SIG-M5 treated with dmso at 0.1 percent for 504 hours (cell line): ENCODE measurements at regions not wholly inside any gene's neighbourhood (a gene's known extent, or its start where the extent isn't known, plus 50 kb on each side); places are given as distances from the start of the nearest gene placed in this dataset.

Source experiments
- DNase-seq: peaks from one replicate; lab custom pipeline; 2025; ENCODE audit not compliant: unreplicated experiment; lab: John Stamatoyannopoulos, UW

DNA sequence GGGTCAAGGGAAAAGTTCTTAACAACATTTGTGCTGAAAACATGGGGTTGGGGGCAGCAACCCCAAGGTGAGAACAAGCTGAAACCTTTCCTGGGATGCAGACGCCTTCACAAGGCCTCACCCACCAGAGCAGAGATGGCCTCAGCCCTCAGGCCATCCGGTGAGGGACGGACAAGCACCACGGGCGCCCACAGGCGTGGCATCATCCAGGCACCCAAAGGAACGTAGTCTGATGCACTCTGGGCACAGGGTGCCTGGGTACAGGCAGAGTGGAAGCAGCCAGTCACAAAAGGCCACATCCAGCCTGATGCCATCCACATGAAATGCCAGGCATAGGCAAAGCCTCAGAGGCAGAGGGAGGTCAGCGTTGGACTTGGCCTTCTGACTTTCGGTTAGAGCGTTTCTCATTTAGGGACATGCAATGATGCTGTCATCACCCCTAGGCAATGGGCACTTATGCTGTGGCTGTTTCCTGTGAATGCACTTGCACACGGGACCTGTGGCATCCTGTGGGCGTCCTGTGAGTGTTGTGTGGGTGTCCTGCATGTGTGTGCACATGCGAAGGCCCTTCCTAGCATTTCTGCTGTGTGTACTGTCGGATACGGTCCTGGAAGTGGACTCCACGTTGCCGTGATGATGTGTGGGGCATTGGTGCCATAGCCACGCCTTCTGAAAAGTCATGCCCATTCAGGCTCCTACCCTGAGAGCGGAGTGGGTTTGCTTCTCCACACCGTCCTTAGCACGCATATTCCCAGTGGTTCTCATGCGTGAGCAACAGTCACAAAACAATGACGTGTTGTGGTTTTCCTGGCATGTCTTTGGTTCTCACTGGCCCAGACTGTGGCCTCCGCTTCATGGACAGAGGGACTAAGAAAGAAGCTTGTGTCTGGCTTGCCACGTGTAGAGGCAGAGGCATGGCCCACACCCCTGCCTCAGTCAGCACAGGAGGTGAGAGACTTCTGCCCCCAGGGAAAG is 52.7 kb upstream of the ZNF469 start:
- DNase-seq, result no peak

GRCh38 chr16:88330971-88331890 is 51.5 kb upstream of the ZNF469 start:
- DNase-seq, result no peak

GRCh38 chr16:88331989-88332920 is 50.5 kb upstream of the ZNF469 start:
- no peak for DNase-seq

DNA sequence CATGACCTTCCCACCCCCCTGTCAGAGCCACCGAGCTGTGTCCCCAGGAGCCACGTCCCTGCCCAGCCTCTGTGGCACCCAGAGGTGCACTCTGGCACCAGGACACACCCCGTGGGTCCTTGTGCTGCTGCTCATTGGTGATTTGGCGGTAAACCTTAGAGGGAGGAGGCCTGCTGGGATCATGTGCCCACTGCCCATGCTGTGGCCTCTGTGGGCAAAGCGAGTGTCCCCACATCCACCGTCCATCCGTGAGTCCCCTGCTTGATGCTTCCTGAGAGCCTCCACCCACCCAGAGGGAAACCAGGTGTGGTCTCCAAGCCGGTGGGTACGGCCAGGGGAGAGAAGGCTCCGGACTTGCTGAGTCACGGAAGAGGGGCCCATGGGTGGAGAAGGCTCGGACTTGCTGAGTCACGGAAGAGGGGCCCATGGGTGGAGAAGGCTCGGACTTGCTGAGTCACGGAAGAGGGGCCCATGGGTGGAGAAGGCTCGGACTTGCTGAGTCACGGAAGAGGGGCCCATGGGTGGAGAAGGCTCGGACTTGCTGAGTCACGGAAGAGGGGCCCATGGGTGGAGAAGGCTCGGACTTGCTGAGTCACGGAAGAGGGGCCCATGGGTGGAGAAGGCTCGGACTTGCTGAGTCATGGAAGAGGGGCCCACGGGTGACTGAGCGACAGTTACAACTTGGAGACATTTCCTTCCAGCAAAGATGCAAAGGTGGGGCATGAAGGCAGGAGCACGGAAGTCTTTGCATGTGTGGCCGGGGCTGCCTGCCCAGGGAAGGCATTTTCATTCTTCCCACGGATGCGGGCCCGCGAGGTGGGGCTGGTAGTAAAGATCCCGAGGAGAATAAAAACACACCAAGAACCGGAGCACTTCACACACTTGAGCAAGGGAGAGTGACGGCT is 49.6 kb upstream of the ZNF469 start:
- peak; percentile 11 for DNase-seq
